CD4-positive, alpha-beta T cell treated with Interleukin-1 beta for 1 hour (primary cell): ENCODE measurements at regions not wholly inside any gene's neighbourhood (a gene's known extent, or its start where the extent isn't known, plus 50 kb on each side); places are given as distances from the start of the nearest gene placed in this dataset.
"Not testable (repeated sequence)": the region's sequence is repeated elsewhere in the genome, so short reads cannot be mapped to it uniquely, and the experiment has no call there.

Source experiments
- DNase-seq, 2 donors: peaks; one replicate each; pipeline ENCODE4 v3.0.0-alpha.2; 2020 to 2022

- no peak for DNase-seq
Observed at GRCh38 chrX:13955975-13956374, 73.7 kb downstream of the GEMIN8 start.

- no peak for DNase-seq
Observed at GRCh38 chrX:13955095-13955647, 74.5 kb downstream of the GEMIN8 start.

GRCh38 chrX:13952581-13952980 is 77.1 kb downstream of the GEMIN8 start:
- DNase-seq = no peak

GRCh38 chrX:13946223-13946622 is 83.5 kb downstream of the GEMIN8 start:
- not testable (repeated sequence) for DNase-seq

GRCh38 chrX:13945787-13946186 is 83.9 kb downstream of the GEMIN8 start:
- DNase-seq = not testable (repeated sequence)

- DNase-seq = no peak
Observed at GRCh38 chrX:13940671-13941070, 89.0 kb downstream of the GEMIN8 start.

- DNase-seq = no peak
Observed at GRCh38 chrX:13939741-13940597, 89.7 kb downstream of the GEMIN8 start.

- no peak for DNase-seq
Observed at GRCh38 chrX:13938829-13939530, 90.7 kb downstream of the GEMIN8 start.

GRCh38 chrX:13938051-13938828 is 91.5 kb downstream of the GEMIN8 start:
- peak in 1 of 2 donors; percentile 1 for DNase-seq

- no peak for DNase-seq
Observed at GRCh38 chrX:13937370-13938050, 92.2 kb downstream of the GEMIN8 start.

GRCh38 chrX:13936521-13937225 is 93.0 kb downstream of the GEMIN8 start:
- DNase-seq = no peak

- DNase-seq = no peak
Observed at GRCh38 chrX:13934731-13935130, 95.0 kb downstream of the GEMIN8 start.

GRCh38 chrX:13933851-13934250 is 95.8 kb downstream of the GEMIN8 start:
- no peak for DNase-seq

- DNase-seq = no peak
Observed at GRCh38 chrX:13933352-13933751, 96.3 kb downstream of the GEMIN8 start.

- no peak for DNase-seq
Observed at GRCh38 chrX:13932416-13932815, 97.3 kb downstream of the GEMIN8 start.

GRCh38 chrX:13927175-13927574 is 102.5 kb downstream of the GEMIN8 start:
- DNase-seq = no peak

GRCh38 chrX:13923845-13924244 is 105.8 kb downstream of the GEMIN8 start:
- DNase-seq = no peak

- no peak for DNase-seq
Observed at GRCh38 chrX:13923289-13923688, 106.4 kb upstream of the GPM6B start.

- DNase-seq = no peak
Observed at GRCh38 chrX:13917507-13917906, 100.6 kb upstream of the GPM6B start.

GRCh38 chrX:13911586-13911985 is 94.7 kb upstream of the GPM6B start:
- DNase-seq = no peak

- no peak for DNase-seq
Observed at GRCh38 chrX:13906093-13906492, 89.2 kb upstream of the GPM6B start.

GRCh38 chrX:13903405-13903804 is 86.5 kb upstream of the GPM6B start:
- no peak for DNase-seq
